ENCODE measurements at regions not wholly inside any gene's neighbourhood (a gene's known extent, or its start where the extent isn't known, plus 50 kb on each side); places are given as distances from the start of the nearest gene placed in this dataset.
A peak's percentile ranks its signal among the peaks of the same experiment; 100 is the strongest.

DNA sequence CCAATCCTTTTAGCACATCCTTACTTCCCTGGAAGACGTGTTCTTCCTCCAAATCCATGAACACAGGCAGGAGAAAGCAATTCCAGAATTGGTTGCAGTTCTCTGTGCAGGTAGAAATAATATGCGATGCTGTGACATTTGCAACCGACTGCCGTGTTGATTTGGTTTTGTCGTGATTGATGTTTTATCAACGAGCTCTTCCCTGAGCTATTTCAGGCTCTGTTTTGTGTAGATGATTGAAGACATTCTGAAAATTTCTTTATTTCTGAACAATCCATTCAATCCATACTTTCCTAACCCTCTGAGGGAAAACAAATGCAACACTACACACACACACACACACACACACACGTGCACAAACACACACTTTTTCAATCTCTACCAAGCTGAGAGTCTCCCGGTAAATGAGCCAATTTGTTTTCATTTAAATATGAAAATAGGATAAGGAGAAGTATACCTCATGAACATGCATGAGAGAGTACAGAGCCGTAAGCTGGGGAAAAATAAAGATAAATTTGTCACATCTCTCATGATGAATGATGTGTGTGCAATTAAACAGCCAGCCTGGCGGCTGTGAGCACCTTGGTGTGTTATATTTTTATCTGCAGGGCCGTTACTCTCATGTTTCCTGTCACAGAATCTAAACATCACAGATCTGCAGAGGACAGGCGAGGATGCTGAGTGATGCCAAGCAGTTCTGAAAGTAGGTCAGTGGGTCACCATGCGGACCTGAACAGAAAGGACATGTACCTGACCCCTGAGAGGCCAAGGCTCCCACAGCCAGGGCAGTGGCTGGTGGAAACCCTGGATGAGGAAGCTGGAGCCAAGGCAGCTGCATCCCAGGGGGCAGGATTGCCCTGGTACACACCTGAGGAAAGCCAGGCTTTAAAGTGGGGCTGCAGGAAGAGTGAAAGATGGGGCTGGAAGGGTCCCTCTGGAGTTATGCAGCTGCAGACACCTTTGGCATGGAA lies 64.8 kb downstream of the PDCL3 start:
- no peak for DNase-seq
- peaks cover 4% of the 10 kb centered on the region; the same call in 1 of the 2 replicates for H3K27me3 ChIP-seq

DNA sequence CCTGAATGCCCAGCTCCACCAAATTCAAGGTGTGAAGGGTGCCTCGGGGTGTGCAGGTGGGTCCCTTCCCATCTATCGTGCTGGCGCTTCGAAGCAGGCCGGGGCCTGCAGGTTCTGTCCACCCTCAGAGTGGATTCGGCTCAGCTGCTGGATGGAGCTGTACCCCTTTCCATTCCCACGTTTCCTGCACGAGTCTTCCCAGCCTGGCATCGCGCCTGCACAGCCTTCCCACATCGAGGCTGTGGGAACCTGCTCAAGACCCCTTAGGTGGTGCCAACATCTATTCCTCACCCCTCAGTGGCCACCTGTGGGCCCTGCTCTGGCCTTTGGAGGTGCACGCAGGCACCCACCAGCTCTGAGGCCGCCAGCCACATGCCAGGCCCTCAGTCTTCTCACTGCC lies 65.7 kb downstream of the PDCL3 start:
- Histone ChIP-seq H3K36me3 (no peaks in the 10 kb centered on the region), H3K9me3 (replicated peaks) (no peaks in the 10 kb centered on the region), H3K27ac (no peak overlapping the region), H3K27me3 (peaks cover 4% of the 10 kb centered on the region; the same call in 1 of the 2 replicates), H3K4me1 (no peaks in the 10 kb centered on the region), H3K4me3 (no peak overlapping the region)
- DNase-seq = no peak

More for the DNA sequence above, 64.8 kb downstream of the PDCL3 start:
- Histone ChIP-seq H3K4me1 (no peaks in the 10 kb centered on the region), H3K9me3 (replicated peaks) (no peaks in the 10 kb centered on the region), H3K36me3 (no peaks in the 10 kb centered on the region), H3K4me3 (no peak overlapping the region), H3K27ac (no peak overlapping the region)

DNA sequence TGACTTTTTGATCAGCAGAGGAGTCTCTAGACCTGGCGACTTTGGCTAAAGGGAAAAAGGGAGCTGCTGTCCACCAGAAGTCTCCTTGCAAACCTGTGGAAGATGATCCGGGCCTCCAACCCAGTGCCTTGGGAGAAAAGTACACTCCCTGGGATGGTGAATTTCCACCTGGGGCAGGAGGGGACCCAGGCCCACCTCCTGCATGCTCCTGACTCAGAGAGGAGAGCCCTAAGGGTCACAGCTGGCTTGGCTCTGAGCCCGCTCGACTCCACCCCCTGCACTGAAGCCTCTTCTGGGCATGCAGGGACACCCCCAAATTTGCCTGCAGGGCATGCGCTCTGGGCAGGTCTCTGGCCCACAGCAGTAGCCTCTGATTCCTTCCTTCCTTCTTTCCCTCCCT lies 66.5 kb downstream of the PDCL3 start:
- DNase-seq = no peak
- H3K36me3 ChIP-seq = no peaks in the 10 kb centered on the region
- no peak overlapping the region for H3K27ac ChIP-seq
- no peaks in the 10 kb centered on the region for H3K9me3 ChIP-seq (replicated peaks)
- H3K4me1 ChIP-seq = no peaks in the 10 kb centered on the region
- H3K27me3 ChIP-seq = peaks cover 4% of the 10 kb centered on the region; the same call in 1 of the 2 replicates
- H3K4me3 ChIP-seq = no peak overlapping the region

DNA sequence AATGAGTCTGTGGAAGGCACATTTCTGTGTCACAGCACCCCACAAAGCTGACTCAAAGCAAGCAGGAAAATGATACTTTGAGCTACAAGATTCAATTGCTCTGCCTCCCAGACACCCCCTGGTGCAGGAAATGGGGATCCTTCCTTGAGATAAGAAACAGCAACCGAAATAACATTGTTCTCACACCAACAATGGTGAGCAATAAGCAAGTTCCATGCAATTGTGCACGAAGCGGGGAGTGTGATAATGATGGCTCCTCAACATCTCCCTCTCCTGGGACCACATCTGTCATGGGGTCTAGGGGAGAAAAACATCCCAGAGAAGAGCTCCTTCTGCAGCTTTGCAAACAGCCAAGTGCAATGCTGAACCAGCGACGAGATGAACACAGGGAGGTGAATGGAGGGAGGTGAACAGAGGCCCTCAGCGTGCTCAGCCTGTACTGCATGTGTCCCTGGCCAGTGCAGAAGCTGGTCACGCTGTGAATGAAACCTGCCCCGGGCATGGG lies 67.7 kb downstream of the PDCL3 start:
- H3K4me1 ChIP-seq = no peaks in the 10 kb centered on the region
- no peaks in the 10 kb centered on the region for H3K9me3 ChIP-seq (replicated peaks)
- no peaks in the 10 kb centered on the region for H3K36me3 ChIP-seq
- H3K27me3 ChIP-seq = peaks cover 5% of the 10 kb centered on the region; the same call in 1 of the 2 replicates
- H3K27ac ChIP-seq = no peak overlapping the region
- no peak for DNase-seq
- no peak overlapping the region for H3K4me3 ChIP-seq

DNA sequence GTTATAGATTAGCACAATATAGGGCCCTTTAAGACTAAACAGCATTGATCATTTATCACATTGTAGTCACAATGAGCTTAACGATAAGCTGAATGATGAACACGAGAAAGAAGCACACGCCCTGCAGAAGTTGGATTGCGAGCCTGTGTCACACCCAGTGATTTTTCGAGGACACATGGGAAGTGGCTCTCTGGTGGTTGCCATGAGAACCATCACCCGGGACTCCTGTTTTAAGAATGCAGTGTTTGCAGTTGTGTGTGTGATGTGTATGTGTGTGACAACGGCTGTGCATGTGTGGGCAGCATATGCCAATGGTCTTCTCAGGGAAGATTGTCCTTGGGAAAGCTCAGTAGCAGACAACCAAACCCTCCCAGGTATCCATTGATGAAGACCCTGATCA lies 69.2 kb downstream of the PDCL3 start:
- Histone ChIP-seq H3K4me3 (no peak overlapping the region), H3K27ac (no peak overlapping the region), H3K27me3 (peaks cover 7% of the 10 kb centered on the region), H3K9me3 (replicated peaks) (no peaks in the 10 kb centered on the region), H3K36me3 (no peaks in the 10 kb centered on the region), H3K4me1 (no peaks in the 10 kb centered on the region)
- no peak for DNase-seq

DNA sequence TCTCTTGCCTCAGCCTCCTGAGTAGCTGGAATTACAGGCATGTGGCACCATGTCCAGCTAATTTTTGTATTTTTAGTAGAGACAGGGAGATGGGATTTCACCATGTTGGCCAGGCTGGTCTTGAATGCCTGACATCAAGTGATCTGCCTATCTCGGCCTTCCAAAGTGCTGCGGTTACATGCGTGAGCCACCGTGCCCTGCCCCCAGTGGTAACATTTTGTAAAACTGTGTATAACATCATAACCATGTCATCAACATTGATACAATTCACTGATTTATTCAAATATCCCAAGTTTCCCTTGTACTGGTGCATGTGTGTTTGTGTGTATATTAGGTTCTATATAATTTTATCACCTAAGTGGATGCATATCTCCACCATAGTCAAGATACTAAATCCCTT lies 70.0 kb downstream of the PDCL3 start:
- H3K9me3 ChIP-seq (replicated peaks) = no peaks in the 10 kb centered on the region
- no peaks in the 10 kb centered on the region for H3K4me1 ChIP-seq
- peaks cover 7% of the 10 kb centered on the region for H3K27me3 ChIP-seq
- H3K36me3 ChIP-seq = no peaks in the 10 kb centered on the region
- no peak overlapping the region for H3K27ac ChIP-seq
- no peak for DNase-seq
- no peak overlapping the region for H3K4me3 ChIP-seq

DNA sequence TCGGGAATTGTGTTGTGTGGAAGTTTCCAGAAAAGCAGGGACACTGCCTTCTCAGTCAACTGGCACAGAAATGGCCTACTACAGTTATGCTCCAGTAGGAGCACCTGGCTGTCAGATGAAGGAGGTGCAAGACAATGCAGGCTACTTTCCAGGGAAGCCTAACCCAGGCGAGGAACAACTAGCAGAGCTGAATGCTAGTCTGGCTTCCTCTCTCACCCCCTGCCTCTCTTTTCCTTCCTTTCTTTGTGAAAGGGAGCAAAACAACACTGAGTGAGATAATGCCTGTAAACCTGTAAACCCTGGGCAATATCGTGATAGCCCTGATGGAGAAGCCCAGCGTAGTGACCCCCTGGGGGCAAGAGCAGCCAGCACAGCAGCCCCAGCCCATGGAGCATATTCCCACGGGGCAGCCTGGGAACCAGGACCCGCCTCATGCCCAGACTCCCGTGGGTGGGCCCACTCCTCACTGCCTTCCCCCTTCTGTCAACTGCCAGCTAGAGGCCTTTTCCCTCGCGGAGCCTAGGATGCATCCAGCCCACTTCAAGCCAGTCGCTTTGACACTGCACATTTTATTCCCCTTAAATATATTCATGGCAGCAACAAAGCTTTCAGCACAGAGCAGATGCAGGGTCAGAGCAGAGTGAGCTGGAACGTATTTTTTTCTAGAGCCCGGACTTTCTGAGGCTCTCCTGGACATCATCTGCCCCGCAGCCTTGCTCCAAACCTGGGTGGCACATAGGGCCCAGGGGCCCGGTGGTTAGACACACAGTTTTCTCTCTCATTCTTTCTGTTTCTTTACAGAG lies 77.0 kb downstream of the PDCL3 start:
- H3K36me3 ChIP-seq = no peaks in the 10 kb centered on the region

DNA sequence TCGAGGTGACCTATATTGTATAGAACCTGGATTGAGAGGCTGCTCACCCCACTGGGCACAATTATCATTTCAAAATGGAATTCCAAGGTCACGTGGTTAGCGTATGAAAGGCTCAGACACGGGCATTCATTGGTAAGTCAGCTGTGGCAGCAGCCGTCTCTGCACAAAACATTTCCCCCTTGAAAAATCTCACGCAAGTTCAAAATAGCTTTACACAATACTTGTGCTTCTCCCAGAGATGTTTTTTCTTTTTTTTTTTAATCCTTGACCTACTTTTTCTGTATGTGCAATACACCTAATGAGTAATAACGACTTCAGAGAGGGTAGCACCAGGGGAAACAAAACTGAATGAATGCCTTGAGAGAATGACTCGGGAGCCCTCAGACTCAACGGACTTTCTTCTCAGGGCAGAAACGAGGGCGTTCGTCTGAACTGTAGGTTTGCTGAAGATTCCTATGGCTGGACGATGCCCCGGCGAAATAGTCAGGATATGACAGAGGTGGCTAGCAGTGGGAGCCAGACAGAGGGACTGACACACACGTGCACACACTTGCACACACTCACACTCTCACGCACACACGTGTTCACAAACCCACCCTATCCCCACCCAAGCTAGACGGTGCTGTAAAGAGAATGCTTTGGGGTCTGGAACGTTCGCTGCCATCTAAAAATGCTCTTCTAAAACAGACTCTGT lies 77.8 kb downstream of the PDCL3 start:
- peaks cover 7% of the 10 kb centered on the region; the same call in 1 of the 2 replicates for H3K27me3 ChIP-seq

More for the DNA sequence above, 77.0 kb downstream of the PDCL3 start:
- H3K9me3 ChIP-seq (replicated peaks) = no peaks in the 10 kb centered on the region
- H3K27ac ChIP-seq = no peak overlapping the region
- H3K4me1 ChIP-seq = no peaks in the 10 kb centered on the region
- no peak for DNase-seq
- H3K27me3 ChIP-seq = peaks cover 7% of the 10 kb centered on the region
- H3K4me3 ChIP-seq = no peak overlapping the region

DNA sequence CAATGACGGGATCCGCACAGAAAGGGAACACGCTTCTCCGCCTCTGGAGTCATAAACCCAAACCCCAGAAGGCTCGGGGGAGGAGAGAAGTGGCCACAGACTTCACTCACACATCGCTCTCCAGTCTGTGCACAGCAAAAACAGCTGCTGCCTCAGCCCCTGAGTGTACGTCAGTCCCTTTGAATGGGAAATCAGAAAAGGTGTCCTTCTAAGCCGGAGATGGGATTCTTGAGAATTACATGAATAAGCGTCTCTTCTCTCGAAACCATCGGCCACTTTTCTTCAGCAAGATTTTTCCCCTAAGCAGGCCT lies 78.3 kb downstream of the PDCL3 start:
- no peaks in the 10 kb centered on the region for H3K36me3 ChIP-seq
- H3K4me1 ChIP-seq = no peaks in the 10 kb centered on the region
- H3K27me3 ChIP-seq = peaks cover 4% of the 10 kb centered on the region; the same call in 1 of the 2 replicates
- H3K4me3 ChIP-seq = no peak overlapping the region
- no peak for DNase-seq
- no peak overlapping the region for H3K27ac ChIP-seq
- no peaks in the 10 kb centered on the region for H3K9me3 ChIP-seq (replicated peaks)

More for the DNA sequence above, 77.8 kb downstream of the PDCL3 start:
- Histone ChIP-seq H3K4me1 (no peaks in the 10 kb centered on the region), H3K27ac (no peak overlapping the region), H3K9me3 (replicated peaks) (no peaks in the 10 kb centered on the region), H3K36me3 (no peaks in the 10 kb centered on the region), H3K4me3 (no peak overlapping the region)
- DNase-seq = no peak

DNA sequence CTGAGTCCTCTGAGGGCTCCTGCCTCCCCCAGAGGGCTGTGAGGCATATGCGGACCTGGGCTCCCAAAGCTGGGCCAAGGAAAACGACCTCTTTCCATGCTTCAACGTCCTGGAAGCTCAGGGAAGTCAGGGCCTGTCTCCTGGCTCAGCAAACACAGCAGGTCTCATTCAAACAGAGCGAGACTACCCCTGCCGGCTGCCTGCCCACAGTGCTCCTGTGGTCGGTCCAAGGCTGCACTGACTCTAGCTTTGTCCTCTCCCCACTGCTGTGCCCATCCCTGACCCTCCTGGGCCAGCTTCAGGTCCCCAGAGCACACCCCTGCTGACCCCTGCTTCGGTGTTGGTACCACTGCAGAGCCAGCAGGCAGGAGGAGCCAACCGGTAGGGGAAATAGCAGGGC lies 79.6 kb downstream of the PDCL3 start:
- no peak for DNase-seq
- H3K9me3 ChIP-seq (replicated peaks) = no peaks in the 10 kb centered on the region
- no peaks in the 10 kb centered on the region for H3K36me3 ChIP-seq
- no peak overlapping the region for H3K27ac ChIP-seq
- H3K27me3 ChIP-seq = no peaks in the 10 kb centered on the region; the same call in 1 of the 2 replicates
- H3K4me1 ChIP-seq = no peaks in the 10 kb centered on the region
- H3K4me3 ChIP-seq = no peak overlapping the region

DNA sequence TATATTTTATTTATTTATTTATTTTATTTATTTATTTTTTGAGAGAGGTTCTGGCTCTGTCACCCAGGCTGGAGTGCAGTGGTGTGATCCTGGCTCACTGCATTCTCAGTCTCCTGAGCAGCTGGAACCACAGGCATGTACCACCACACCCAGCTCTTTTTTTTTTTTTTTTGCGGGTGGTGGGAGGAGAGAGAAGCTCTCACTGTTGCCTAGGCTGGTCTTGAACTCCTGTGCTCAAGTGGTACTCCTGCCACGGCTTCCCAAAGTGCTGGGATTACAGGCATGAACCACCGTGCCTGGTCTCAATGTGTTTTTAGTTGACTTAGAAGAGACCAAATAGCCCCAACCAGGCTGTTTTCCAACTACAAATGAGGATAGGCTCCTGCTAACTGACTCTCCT lies 80.7 kb downstream of the PDCL3 start:
- DNase-seq = no peak
- no peaks in the 10 kb centered on the region for H3K4me1 ChIP-seq
- no peaks in the 10 kb centered on the region for H3K9me3 ChIP-seq (replicated peaks)
- no peak overlapping the region for H3K4me3 ChIP-seq
- H3K27me3 ChIP-seq = no peaks in the 10 kb centered on the region; the same call in 1 of the 2 replicates
- H3K36me3 ChIP-seq = no peaks in the 10 kb centered on the region
- H3K27ac ChIP-seq = no peak overlapping the region

DNA sequence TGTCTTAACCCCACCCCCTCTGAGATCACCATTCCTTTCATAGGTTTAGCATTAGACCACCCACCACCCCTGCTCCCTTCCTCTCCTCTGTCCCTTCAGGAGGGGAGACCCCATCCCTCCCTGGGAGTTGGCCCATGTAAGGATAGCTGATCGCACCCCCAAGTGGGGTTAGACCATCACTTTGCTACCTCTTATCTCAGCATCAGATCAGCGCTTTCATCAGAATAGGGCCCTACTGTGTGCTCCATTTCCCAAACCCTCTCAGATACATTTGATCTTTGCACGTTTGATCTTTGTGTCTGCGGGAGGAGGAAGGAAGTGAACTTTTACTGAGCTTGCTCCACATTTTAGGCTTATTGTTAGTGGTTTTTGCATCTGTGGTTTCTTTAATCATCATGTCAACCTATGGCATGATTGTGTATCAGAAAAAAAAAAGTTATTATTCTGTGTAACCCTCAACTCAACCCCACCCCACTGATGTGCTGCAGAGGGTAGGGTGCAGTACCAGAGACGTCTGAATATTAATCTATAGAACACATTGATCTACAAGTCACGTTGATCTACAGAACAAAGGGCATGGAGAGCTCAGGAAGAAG lies 81.2 kb downstream of the PDCL3 start:
- H3K4me1 ChIP-seq = no peaks in the 10 kb centered on the region
- H3K9me3 ChIP-seq (replicated peaks) = no peaks in the 10 kb centered on the region
- no peak overlapping the region for H3K4me3 ChIP-seq
- H3K27me3 ChIP-seq = no peaks in the 10 kb centered on the region; the same call in 1 of the 2 replicates
- DNase-seq = no peak
- H3K27ac ChIP-seq = no peak overlapping the region
- no peaks in the 10 kb centered on the region for H3K36me3 ChIP-seq

DNA sequence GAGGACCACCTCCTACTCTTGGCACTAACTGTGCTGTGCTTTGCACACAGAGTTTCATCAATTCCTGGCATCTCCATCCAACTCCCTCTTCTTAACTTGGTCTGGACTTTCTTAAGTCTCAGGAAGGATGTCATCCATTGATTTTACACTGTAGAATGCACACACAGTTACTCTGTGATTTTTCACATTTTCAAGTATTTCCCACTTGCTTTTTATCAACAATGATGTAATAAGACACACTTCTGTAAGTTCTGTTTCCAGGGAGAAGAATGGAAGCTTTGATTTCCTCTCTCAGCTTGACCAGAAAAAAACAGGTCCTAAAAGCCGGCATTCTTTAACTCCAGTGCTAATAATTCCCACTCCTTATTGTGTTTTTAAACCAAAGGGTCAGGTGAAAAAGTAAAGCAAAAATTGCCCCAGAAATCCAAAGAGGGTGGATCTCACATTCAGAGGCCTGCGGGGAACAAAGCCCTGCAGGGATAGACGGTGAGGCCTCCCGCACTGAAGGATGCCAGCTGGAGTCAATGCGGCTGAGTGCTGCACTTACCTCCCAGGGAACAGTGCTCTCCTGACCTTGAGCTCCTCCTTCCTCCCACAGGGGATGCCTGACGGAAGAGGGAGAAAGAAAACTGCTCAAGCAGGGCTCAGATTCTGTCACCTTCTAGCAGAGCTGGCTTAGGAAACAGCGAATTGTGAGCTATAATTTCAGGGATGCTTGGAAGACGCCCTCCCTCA lies 83.1 kb downstream of the PDCL3 start:
- Histone ChIP-seq H3K9me3 (replicated peaks) (no peaks in the 10 kb centered on the region), H3K36me3 (no peaks in the 10 kb centered on the region), H3K27me3 (no peaks in the 10 kb centered on the region), H3K4me3 (no peak overlapping the region), H3K27ac (no peak overlapping the region), H3K4me1 (no peaks in the 10 kb centered on the region)
- no peak for DNase-seq

DNA sequence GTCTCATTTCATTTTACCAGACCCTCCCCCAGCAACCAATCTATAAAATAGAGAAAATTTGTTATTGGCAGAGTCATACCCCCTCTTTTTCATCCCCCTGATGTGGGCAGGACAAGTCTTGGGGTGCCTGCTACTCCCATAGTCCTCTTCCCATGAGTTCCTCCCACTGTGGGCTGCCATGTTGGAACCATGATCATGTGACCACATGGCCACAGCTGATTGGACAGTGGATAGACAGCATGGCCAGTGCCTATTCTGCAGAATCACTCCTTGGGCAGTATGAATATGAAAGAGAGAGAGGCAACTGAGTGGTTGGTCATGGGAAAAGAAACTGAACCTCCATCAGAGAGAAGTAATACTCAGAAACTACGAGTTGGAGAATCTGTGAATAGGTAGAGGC lies 84.9 kb downstream of the PDCL3 start:
- no peaks in the 10 kb centered on the region for H3K4me1 ChIP-seq
- no peaks in the 10 kb centered on the region for H3K27me3 ChIP-seq
- DNase-seq = peak in 1 of 2 experiments; percentile 6
- no peak overlapping the region for H3K27ac ChIP-seq
- no peaks in the 10 kb centered on the region for H3K36me3 ChIP-seq
- H3K4me3 ChIP-seq = no peak overlapping the region
- H3K9me3 ChIP-seq (replicated peaks) = no peaks in the 10 kb centered on the region
